GM13976 (cell line): ENCODE measurements at regions not wholly inside any gene's neighbourhood (a gene's known extent, or its start where the extent isn't known, plus 50 kb on each side); places are given as distances from the start of the nearest gene placed in this dataset.

Experiments used
- DNase-seq: peaks from one replicate; pipeline ENCODE4 v3.0.0; 2012; ENCODE audit warnings: low spot score
- in situ Hi-C: fragments of 300-500 bp; cut with MboI; formaldehyde crosslinking; loops from one replicate; pipeline ENCODE4 v1.12.0; 2022; ENCODE audit warnings: low sequenced_read_pairs, mixed read lengths, inconsistent platforms; ENCODE audit not compliant: unreplicated experiment
- TF ChIP-seq, protein P1 (sequence below): IDR thresholded peaks from 2 replicates; pipeline ENCODE4 v1.5.1; 2012; ENCODE audit warnings: borderline replicate concordance, mild to moderate bottlenecking; ENCODE audit not compliant: insufficient read depth; ENCODE audit errors: extremely low read depth, missing control alignments, control extremely low read depth

DNA sequence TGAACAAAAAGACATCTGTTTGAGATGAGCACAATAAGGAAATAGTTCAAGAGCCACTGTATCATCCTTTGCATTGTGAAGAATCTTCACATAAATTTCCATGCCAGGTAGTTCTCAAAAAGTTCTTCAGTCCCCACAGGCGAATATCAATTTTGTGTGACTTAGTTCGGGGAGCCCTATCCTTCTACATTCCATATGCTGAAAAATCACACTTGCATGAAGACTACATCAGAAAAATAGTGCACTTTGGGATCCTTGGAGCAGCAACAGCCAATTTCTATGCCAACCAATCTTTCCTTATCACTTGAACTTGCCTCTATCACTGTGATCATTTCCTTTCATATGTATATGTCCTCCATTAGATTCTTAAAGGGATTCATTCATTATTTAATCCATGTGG lies 830.6 kb upstream of the POU3F3 start:
- TF ChIP-seq, protein P1, sequence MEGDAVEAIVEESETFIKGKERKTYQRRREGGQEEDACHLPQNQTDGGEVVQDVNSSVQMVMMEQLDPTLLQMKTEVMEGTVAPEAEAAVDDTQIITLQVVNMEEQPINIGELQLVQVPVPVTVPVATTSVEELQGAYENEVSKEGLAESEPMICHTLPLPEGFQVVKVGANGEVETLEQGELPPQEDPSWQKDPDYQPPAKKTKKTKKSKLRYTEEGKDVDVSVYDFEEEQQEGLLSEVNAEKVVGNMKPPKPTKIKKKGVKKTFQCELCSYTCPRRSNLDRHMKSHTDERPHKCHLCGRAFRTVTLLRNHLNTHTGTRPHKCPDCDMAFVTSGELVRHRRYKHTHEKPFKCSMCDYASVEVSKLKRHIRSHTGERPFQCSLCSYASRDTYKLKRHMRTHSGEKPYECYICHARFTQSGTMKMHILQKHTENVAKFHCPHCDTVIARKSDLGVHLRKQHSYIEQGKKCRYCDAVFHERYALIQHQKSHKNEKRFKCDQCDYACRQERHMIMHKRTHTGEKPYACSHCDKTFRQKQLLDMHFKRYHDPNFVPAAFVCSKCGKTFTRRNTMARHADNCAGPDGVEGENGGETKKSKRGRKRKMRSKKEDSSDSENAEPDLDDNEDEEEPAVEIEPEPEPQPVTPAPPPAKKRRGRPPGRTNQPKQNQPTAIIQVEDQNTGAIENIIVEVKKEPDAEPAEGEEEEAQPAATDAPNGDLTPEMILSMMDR: no peak
- no peak for DNase-seq
- in situ Hi-C loops: no loop called here

- TF ChIP-seq, protein P1: no peak
- DNase-seq: no peak
- in situ Hi-C loops: no loop called here
Observed at GRCh38 chr2:104023765-104024164, 830.1 kb upstream of the POU3F3 start.

DNA sequence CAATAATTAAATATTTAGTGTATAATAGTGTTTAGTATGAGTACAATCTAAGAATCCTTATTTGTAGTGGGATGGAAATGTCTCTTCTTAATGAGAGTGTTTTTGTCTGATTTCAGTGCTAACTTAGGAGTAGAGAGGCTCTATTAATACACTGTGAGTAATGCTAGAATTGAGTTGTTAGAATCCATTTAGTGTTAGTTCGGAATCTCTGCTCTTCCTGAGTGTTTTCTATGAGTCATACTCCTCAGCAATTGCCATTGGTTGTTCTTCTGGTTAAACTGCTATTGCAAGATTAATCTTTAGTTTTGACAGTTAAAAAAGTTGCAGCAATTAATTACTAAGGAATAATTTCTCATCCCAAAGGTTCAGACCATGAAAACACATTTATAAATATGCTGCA lies 828.6 kb upstream of the POU3F3 start:
- DNase-seq: no peak
- in situ Hi-C loops: no loop called here
- TF ChIP-seq, protein P1: no peak

DNA sequence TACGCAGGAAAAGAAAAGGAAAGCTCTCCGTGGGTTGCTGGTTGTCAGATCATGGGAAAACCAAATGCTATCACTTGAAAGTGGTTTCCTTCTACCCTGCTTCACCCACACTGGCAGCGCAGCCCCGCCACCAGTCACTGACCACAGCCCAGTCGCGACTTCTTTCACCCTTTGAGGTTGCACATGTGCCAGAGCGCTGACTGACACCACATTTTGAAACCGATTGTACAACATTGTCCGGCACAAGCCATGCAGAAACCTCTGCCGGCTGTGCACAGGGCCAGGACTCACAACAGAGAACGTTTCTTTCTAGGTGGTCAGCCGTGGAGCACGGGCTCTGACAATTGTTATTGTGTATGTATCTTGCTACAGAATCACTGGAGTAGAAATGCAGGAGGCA lies 827.2 kb upstream of the POU3F3 start:
- in situ Hi-C loops: no loop called here
- no peak for DNase-seq
- TF ChIP-seq, protein P1: no peak

GRCh38 chr2:104027321-104027720 lies 826.6 kb upstream of the POU3F3 start:
- TF ChIP-seq, protein P1: no peak
- in situ Hi-C loops: no loop called here
- DNase-seq: no peak

- in situ Hi-C loops: no loop called here
- DNase-seq: no peak
- TF ChIP-seq, protein P1: no peak
Observed at GRCh38 chr2:104028061-104028460, 825.9 kb upstream of the POU3F3 start.

- in situ Hi-C loops: no loop called here
- TF ChIP-seq, protein P1: peak; percentile 16
- no peak for DNase-seq
Observed at GRCh38 chr2:104033399-104033798, 820.5 kb upstream of the POU3F3 start.
